PC-3 (cell line): ENCODE measurements at regions not wholly inside any gene's neighbourhood (a gene's known extent, or its start where the extent isn't known, plus 50 kb on each side); places are given as distances from the start of the nearest gene placed in this dataset.
"Not testable (repeated sequence)": the region's sequence is repeated elsewhere in the genome, so short reads cannot be mapped to it uniquely, and the experiment has no call there.

Experiments used
- ATAC-seq: fragments of 200-7000 bp; cut with Tn5 transposase; 2 replicates; pipeline ENCODE4 v1.9.1; 2020; ENCODE audit warnings: mild to moderate bottlenecking, moderate library complexity
- BruUV-seq: library from RNA; stranded (reverse); fragments of 400-500 nt; replicated peaks from 2 replicates; lab custom pipeline; 2021; lab: Mats Ljungman, UMichigan
- CTCF ChIA-PET: fragments of 300-600 bp; sonication (Branson Sonifier 250); formaldehyde crosslinking; loops from one replicate; lab custom pipeline; 2022; ENCODE audit warnings: antibody characterized with exemption; lab: Charles Lee
- POLR2A ChIA-PET: fragments of 300-600 bp; sonication (Branson Sonifier 250); formaldehyde crosslinking; loops from one replicate; lab custom pipeline; 2022; ENCODE audit warnings: antibody characterized with exemption; ENCODE audit not compliant: unreplicated experiment; lab: Charles Lee
- DNase-seq: peaks from one replicate; pipeline ENCODE4 v3.0.0-alpha.2; 2015
- H2AFZ ChIP-seq: fragments of 300-600 bp; sonication (generic); 2 replicates; pipeline ENCODE4 v1.6.0; 2016; ENCODE audit warnings: antibody characterized with exemption, low read length
- H3F3A ChIP-seq: fragments of 300-600 bp; sonication (generic); one replicate; pipeline ENCODE4 v1.6.0; 2017; ENCODE audit warnings: antibody characterized with exemption, low read length, control low read depth, mild to moderate bottlenecking; ENCODE audit not compliant: unreplicated experiment
- H3K27ac ChIP-seq: fragments of 300-600 bp; sonication (generic); 2 replicates; pipeline ENCODE4 v1.5.1; 2016; ENCODE audit warnings: mild to moderate bottlenecking, low read length
- H3K27me3 ChIP-seq: fragments of 300-600 bp; sonication (generic); 2 replicates; pipeline ENCODE4 v1.6.1; 2016; ENCODE audit warnings: low read length, mixed read lengths
- H3K36me3 ChIP-seq: fragments of 300-600 bp; sonication (generic); 2 replicates; pipeline ENCODE4 v1.6.1; 2016; ENCODE audit warnings: low read depth, mixed run types, low read length, mixed read lengths
- H3K4me1 ChIP-seq: fragments of 300-600 bp; sonication (generic); 2 replicates; pipeline ENCODE4 v1.5.1; 2016; ENCODE audit warnings: low read length; ENCODE audit not compliant: insufficient read depth
- H3K4me2 ChIP-seq: fragments of 300-600 bp; sonication (generic); 2 replicates; pipeline ENCODE4 v1.6.0; 2016; ENCODE audit warnings: low read length
- H3K4me3 ChIP-seq: fragments of 300-600 bp; sonication (generic); 2 replicates; pipeline ENCODE4 v1.5.1; 2016; ENCODE audit warnings: mild to moderate bottlenecking, low read length, mixed read lengths
- H3K79me2 ChIP-seq: fragments of 300-600 bp; sonication (generic); 2 replicates; pipeline ENCODE4 v1.6.1; 2017; ENCODE audit warnings: low read length, mixed read lengths
- H3K9ac ChIP-seq: fragments of 300-600 bp; sonication (generic); 2 replicates; pipeline ENCODE4 v1.6.0; 2016; ENCODE audit warnings: mild to moderate bottlenecking, low read length
- H3K9me2 ChIP-seq: fragments of 300-600 bp; sonication (generic); replicated peaks from 2 replicates; pipeline ENCODE4 v1.6.1; 2016; ENCODE audit warnings: mixed run types, low read length, mixed read lengths
- H3K9me3 ChIP-seq: fragments of 300-600 bp; sonication (generic); 2 replicates; pipeline ENCODE4 v1.6.1; 2016; ENCODE audit warnings: low read length, mixed read lengths
- H4K20me1 ChIP-seq: fragments of 300-600 bp; sonication (generic); 2 replicates; pipeline ENCODE4 v1.6.1; 2016; ENCODE audit warnings: low read length, mixed read lengths
- intact Hi-C: fragments of 100-400 bp; cut with micrococcal nuclease; formaldehyde crosslinking; loops from 2 replicates; pipeline ENCODE4 v1.9.0; 2023

DNA sequence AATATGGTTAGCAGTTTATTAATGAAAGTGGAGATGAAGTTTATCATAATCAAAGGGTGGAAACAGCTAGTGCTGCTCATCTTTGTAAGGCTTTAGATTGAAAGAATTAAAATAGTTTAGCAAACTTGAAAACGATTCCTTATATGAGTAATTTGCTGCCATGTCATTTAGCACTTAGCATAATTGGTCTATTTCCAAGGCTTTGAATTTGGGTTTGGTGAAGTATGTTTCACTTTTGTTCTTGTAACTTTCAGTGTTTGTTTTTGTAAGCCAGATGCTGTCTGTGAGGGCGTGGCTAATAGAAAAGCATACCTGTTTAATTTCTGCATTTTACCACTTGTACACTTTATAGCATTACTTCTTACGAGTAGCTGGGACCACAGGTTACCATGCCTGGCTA, 109.5 kb downstream of the LAT start:
- ATAC-seq, H3K9ac ChIP-seq, intact Hi-C loops, H3F3A ChIP-seq, DNase-seq, H3K27me3 ChIP-seq, H4K20me1 ChIP-seq, H3K9me2 ChIP-seq, CTCF ChIA-PET, H3K9me3 ChIP-seq, H3K36me3 ChIP-seq, H3K4me2 ChIP-seq, H3K4me1 ChIP-seq, H3K79me2 ChIP-seq, BruUV-seq, POLR2A ChIA-PET, H3K27ac ChIP-seq, H3K4me3 ChIP-seq, H2AFZ ChIP-seq: not testable (repeated sequence)

DNA sequence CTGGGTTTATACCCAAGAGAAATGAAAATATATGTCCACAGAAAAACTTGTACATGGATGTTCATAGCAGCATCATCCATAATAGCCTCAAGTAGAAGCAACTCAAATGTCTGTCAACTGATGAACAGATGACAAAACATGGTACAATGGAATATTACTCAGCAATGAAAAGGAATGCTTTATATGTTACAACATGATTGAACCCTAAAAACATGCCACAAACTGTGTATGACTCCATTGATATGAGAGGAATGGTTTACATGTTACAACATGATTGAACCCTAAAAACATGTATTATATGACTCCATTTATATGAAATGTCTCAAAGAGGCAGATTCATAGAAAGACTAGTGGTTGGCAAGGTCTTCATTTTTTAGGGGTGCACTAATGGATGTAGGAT, 104.8 kb downstream of the LAT start:
- H2AFZ ChIP-seq, POLR2A ChIA-PET, intact Hi-C loops, H3K79me2 ChIP-seq, H3K27me3 ChIP-seq, BruUV-seq, CTCF ChIA-PET, H3K4me1 ChIP-seq, H3K27ac ChIP-seq, H3K9me3 ChIP-seq, ATAC-seq, H3F3A ChIP-seq, H3K4me2 ChIP-seq, DNase-seq, H3K36me3 ChIP-seq, H4K20me1 ChIP-seq, H3K9ac ChIP-seq, H3K9me2 ChIP-seq, H3K4me3 ChIP-seq: not testable (repeated sequence)

DNA sequence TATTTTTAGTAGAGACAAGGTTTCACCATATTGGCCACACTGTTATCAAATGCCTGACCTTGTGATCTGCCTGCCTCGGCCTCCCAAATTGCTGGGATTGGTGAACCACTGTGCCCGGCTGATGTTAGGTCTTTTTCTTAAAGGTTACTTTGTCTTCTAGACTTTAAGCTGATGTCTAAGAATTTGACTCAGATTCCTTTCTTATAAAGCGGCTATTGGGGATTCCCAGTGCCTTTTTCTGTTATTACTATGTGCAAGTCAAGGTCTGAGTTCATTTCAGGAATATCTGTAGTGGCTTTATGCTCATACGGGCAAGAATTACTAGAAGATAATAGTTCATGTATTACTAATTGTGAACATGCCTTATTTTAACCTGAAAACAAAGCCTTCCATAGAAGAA, 102.8 kb downstream of the LAT start:
- H3K36me3 ChIP-seq, BruUV-seq, H3K9me3 ChIP-seq, POLR2A ChIA-PET, H3K27ac ChIP-seq, DNase-seq, H3K79me2 ChIP-seq, H3K9me2 ChIP-seq, H3K4me2 ChIP-seq, H3K9ac ChIP-seq, H3K4me1 ChIP-seq, H4K20me1 ChIP-seq, H2AFZ ChIP-seq, CTCF ChIA-PET, H3K27me3 ChIP-seq, H3F3A ChIP-seq, ATAC-seq, H3K4me3 ChIP-seq, intact Hi-C loops: not testable (repeated sequence)

- H2AFZ ChIP-seq, H3K9me2 ChIP-seq, H3F3A ChIP-seq, BruUV-seq, H3K36me3 ChIP-seq, H3K27ac ChIP-seq, H3K9ac ChIP-seq, H3K27me3 ChIP-seq, H3K79me2 ChIP-seq, H4K20me1 ChIP-seq, H3K4me3 ChIP-seq, H3K4me1 ChIP-seq, CTCF ChIA-PET, DNase-seq, POLR2A ChIA-PET, H3K9me3 ChIP-seq, H3K4me2 ChIP-seq, intact Hi-C loops: not testable (repeated sequence)
- peak; percentile 56 for ATAC-seq
Measured at GRCh38 chr16:29081829-29082639, 97.2 kb downstream of the LAT start.

- ATAC-seq, H3K9ac ChIP-seq, H3K27ac ChIP-seq, DNase-seq, H3K9me3 ChIP-seq, H3K4me3 ChIP-seq, H3K36me3 ChIP-seq, POLR2A ChIA-PET, CTCF ChIA-PET, H3K79me2 ChIP-seq, H3K9me2 ChIP-seq, H3K4me2 ChIP-seq, BruUV-seq, intact Hi-C loops, H3K4me1 ChIP-seq, H3K27me3 ChIP-seq, H4K20me1 ChIP-seq, H2AFZ ChIP-seq, H3F3A ChIP-seq: not testable (repeated sequence)
Measured at GRCh38 chr16:29074554-29075402, 89.9 kb downstream of the LAT start.

GRCh38 chr16:29062235-29062634, 77.4 kb downstream of the LAT start:
- BruUV-seq, CTCF ChIA-PET: not testable (repeated sequence)

More at GRCh38 chr16:29062235-29062634, 77.4 kb downstream of the LAT start:
- H3K27ac ChIP-seq, H3K36me3 ChIP-seq, H3K4me2 ChIP-seq, ATAC-seq, POLR2A ChIA-PET, H2AFZ ChIP-seq, H3K4me3 ChIP-seq, H3F3A ChIP-seq, H3K9me3 ChIP-seq, H3K79me2 ChIP-seq, intact Hi-C loops, H4K20me1 ChIP-seq, H3K9ac ChIP-seq, DNase-seq, H3K27me3 ChIP-seq, H3K9me2 ChIP-seq, H3K4me1 ChIP-seq: not testable (repeated sequence)
